Mesendoderm (in vitro differentiated cells): ENCODE measurements at regions not wholly inside any gene's neighbourhood (a gene's known extent, or its start where the extent isn't known, plus 50 kb on each side); places are given as distances from the start of the nearest gene placed in this dataset.

Experiments used
- DNase-seq: peaks from one replicate; pipeline ENCODE4 v3.0.0; 2013
- H2AK5ac ChIP-seq: 2 replicates; pipeline ENCODE4 v1.6.1; 2013; ENCODE audit warnings: low read length, inconsistent platforms
- H2BK120ac ChIP-seq: 2 replicates; pipeline ENCODE4 v1.6.1; 2013; ENCODE audit warnings: low read depth, mild to moderate bottlenecking, low read length, moderate library complexity, mixed read lengths
- H2BK15ac ChIP-seq: replicated peaks from 2 replicates; pipeline ENCODE4 v1.6.1; 2013; ENCODE audit warnings: low read depth, mild to moderate bottlenecking, moderate library complexity
- H2BK5ac ChIP-seq: 2 replicates; pipeline ENCODE4 v1.6.1; 2013; ENCODE audit warnings: low read length, inconsistent platforms
- H3K18ac ChIP-seq: 2 replicates; pipeline ENCODE4 v1.6.1; 2013; ENCODE audit warnings: mild to moderate bottlenecking, low read length, mixed read lengths
- H3K23ac ChIP-seq: one replicate; pipeline ENCODE4 v1.6.1; 2013; ENCODE audit warnings: low read length
- H3K27ac ChIP-seq: 2 replicates; pipeline ENCODE4 v1.5.1; 2013; ENCODE audit warnings: low read depth, mild to moderate bottlenecking, inconsistent platforms, low read length, moderate library complexity
- H3K27me3 ChIP-seq: 2 replicates; pipeline ENCODE4 v1.6.1; 2013; ENCODE audit warnings: low read length, control low read depth, mild to moderate bottlenecking, inconsistent platforms; ENCODE audit not compliant: insufficient read depth, poor library complexity
- H3K36me3 ChIP-seq: 2 replicates; pipeline ENCODE4 v1.6.1; 2013; ENCODE audit warnings: low read length, inconsistent platforms; ENCODE audit not compliant: control insufficient read depth, insufficient read depth
- H3K4ac ChIP-seq: one replicate; pipeline ENCODE4 v1.6.1; 2013; ENCODE audit warnings: low read depth, mild to moderate bottlenecking, low read length, moderate library complexity
- H3K4me1 ChIP-seq: 2 replicates; pipeline ENCODE4 v1.6.1; 2013; ENCODE audit warnings: low read depth, low read length, inconsistent platforms; ENCODE audit not compliant: control insufficient read depth
- H3K4me2 ChIP-seq: 2 replicates; pipeline ENCODE4 v1.6.1; 2013; ENCODE audit warnings: low read length
- H3K4me3 ChIP-seq: 2 replicates; pipeline ENCODE4 v1.5.1; 2013; ENCODE audit warnings: mild to moderate bottlenecking, low read length
- H3K56ac ChIP-seq: one replicate; pipeline ENCODE4 v1.6.1; 2013; ENCODE audit warnings: low read length
- H3K79me1 ChIP-seq: 2 replicates; pipeline ENCODE4 v1.6.1; 2013; ENCODE audit warnings: low read length, inconsistent platforms
- H3K79me2 ChIP-seq: 2 replicates; pipeline ENCODE4 v1.6.1; 2013; ENCODE audit warnings: mild to moderate bottlenecking, low read length; ENCODE audit not compliant: control insufficient read depth, insufficient read depth
- H3K9ac ChIP-seq: 2 replicates; pipeline ENCODE4 v1.6.1; 2013; ENCODE audit warnings: low read length, inconsistent platforms
- H4K5ac ChIP-seq: one replicate; pipeline ENCODE4 v1.6.1; 2013; ENCODE audit warnings: low read length
- H4K8ac ChIP-seq: one replicate; pipeline ENCODE4 v1.6.1; 2013; ENCODE audit warnings: low read depth, mild to moderate bottlenecking, control low read depth, low read length, moderate library complexity
- WGBS: extraction: QIAGEN DNeasy Blood & Tissue Kit; methylation state at CpG from one replicate; pipeline ENCODE4 v1.1.7; 2013; ENCODE audit warnings: low lambda C conversion rate, missing lambda C conversion rate; ENCODE audit not compliant: insufficient coverage; ENCODE audit errors: extremely low coverage; 5-methylcytosine and 5-hydroxymethylcytosine counted together

DNA sequence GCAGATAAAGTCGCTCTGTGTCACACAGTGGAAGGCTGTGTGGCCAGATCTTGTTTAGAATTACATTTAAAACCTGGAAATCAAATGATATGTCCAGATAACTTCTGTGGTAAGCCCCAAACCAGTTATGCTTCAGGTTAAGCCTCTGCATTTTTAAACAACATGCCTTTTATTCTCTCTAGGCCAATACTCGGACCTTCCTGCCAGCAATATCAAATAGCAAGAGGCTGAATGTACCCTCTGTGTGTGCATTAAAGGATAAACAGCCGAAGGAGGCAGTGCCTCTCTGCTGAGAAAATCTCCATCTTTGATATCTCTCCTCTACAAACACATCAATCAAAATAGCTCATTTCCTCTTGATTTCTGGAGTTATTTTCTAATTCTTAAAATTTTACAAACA lies 67.1 kb upstream of the TMEM260 start:
- Histone ChIP-seq H3K56ac (no peak overlapping the region), H3K18ac (no peak overlapping the region), H3K27ac (no peak overlapping the region), H3K79me1 (no peaks in the 10 kb centered on the region), H2BK15ac (no peak overlapping the region), H3K36me3 (no peaks in the 10 kb centered on the region), H3K23ac (no peak overlapping the region), H3K4me3 (no peak overlapping the region), H3K79me2 (no peaks in the 10 kb centered on the region), H3K4ac (no peak overlapping the region), H3K9ac (no peak overlapping the region), H3K4me1 (peaks cover 2% of the 10 kb centered on the region), H2BK5ac (no peak overlapping the region), H4K8ac (no peak overlapping the region), H4K5ac (no peak overlapping the region), H3K27me3 (no peaks in the 10 kb centered on the region), H2AK5ac (no peak overlapping the region), H3K4me2 (no peak overlapping the region), H2BK120ac (no peak overlapping the region)
- no CpG with 5 or more reads among the region's 3 CpGs for WGBS
- no peak for DNase-seq

DNA sequence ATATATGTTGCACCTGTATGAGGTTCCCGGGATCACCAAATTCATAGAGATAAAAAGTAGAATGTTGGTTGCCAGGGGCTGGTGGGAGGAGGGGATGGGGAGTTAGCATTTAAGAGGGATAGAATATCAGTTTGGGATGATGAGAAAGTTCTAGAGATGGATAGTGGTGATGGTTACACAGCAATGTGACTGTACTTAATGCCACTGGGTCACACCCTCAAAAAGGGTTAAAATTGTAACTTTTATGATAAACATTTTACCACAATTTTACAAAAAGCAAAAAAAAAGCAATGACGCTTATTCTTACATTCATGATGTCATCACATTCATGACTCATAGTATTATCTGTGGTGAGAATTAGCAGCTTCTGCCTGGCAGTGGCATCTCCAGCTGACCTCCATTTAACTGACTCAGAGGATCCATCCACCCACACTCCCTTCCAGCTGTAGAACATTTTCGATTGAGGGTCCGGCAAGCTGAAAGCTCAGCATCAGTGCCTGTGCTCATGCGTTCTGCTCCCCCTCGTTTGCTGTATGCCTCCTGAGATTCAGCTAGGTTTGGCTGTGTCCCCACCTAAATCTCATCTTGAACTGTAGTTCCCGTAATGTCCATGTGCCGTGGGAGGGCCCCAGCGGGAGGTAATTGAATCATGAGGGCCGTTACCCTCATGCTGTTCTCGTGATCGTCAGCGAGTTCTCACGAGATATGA lies 64.8 kb upstream of the TMEM260 start:
- H3K27ac ChIP-seq = no peak overlapping the region
- no peak overlapping the region for H3K18ac ChIP-seq
- no peak overlapping the region for H3K4ac ChIP-seq
- H4K8ac ChIP-seq = no peak overlapping the region
- WGBS = no CpG with 5 or more reads among the region's 14 CpGs
- no peak overlapping the region for H3K4me3 ChIP-seq
- peak; percentile 70 for DNase-seq
- H3K79me2 ChIP-seq = no peaks in the 10 kb centered on the region
- H2BK120ac ChIP-seq = no peak overlapping the region
- H3K56ac ChIP-seq = no peak overlapping the region
- H3K9ac ChIP-seq = no peak overlapping the region
- H2BK15ac ChIP-seq = no peak overlapping the region
- H3K36me3 ChIP-seq = no peaks in the 10 kb centered on the region
- no peak overlapping the region for H2AK5ac ChIP-seq
- H3K4me1 ChIP-seq = peaks cover 2% of the 10 kb centered on the region
- H3K27me3 ChIP-seq = no peaks in the 10 kb centered on the region
- H4K5ac ChIP-seq = no peak overlapping the region
- no peak overlapping the region for H2BK5ac ChIP-seq
- H3K23ac ChIP-seq = no peak overlapping the region
- no peaks in the 10 kb centered on the region for H3K79me1 ChIP-seq
- no peak overlapping the region for H3K4me2 ChIP-seq

DNA sequence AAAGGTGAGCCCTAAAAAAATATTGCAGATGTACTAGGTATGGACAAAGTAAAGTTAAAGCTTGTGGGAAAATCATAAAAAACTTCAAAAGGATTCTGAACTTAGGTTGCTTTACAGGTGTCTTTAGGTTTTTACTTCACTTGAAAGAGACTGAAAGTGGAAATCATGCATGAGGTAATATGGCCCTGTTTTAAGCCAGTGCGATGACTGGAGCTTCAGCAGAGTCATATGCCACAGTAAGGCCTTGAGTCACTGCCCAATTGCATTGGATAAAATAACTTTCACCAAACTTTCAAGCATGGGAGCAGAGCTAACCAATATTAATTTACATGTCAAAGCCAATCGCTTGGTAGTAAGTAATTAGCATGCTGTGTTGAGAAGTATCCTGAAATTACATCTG lies 63.9 kb upstream of the TMEM260 start:
- Histone ChIP-seq H4K8ac (no peak overlapping the region), H3K4me3 (no peak overlapping the region), H3K4me1 (peaks cover 2% of the 10 kb centered on the region), H3K79me1 (no peaks in the 10 kb centered on the region), H3K4me2 (no peak overlapping the region), H2AK5ac (no peak overlapping the region), H3K4ac (no peak overlapping the region), H3K56ac (no peak overlapping the region), H3K27me3 (no peaks in the 10 kb centered on the region), H3K79me2 (no peaks in the 10 kb centered on the region), H3K18ac (no peak overlapping the region), H3K36me3 (no peaks in the 10 kb centered on the region), H3K9ac (no peak overlapping the region), H4K5ac (no peak overlapping the region), H2BK15ac (no peak overlapping the region), H2BK5ac (no peak overlapping the region), H3K27ac (no peak overlapping the region), H3K23ac (no peak overlapping the region), H2BK120ac (no peak overlapping the region)
- DNase-seq = no peak
- WGBS = no CpG with 5 or more reads among the region's 2 CpGs

DNA sequence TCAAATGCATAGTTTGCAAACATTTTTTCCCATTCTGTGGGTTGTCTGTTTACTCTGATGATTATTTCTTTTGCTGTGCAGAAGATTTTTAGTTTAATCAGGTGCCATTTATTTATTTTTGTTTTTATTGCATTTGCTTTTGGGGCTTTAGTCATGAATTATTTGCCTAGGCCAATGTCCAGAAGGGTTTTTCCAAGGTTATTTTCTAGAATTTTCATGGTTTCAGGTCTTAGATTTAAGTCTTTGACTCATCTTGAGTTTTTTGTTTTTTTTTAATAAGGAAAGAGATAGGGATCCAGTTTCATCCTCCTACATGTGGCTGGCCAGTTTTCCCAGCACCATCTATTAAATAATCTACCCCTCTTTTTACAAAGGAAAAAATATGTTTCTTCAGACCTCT lies 57.2 kb upstream of the TMEM260 start:
- no peak overlapping the region for H4K8ac ChIP-seq
- H3K27me3 ChIP-seq = no peaks in the 10 kb centered on the region
- no peak overlapping the region for H3K27ac ChIP-seq
- no peak overlapping the region for H2AK5ac ChIP-seq
- no peak overlapping the region for H3K56ac ChIP-seq
- H3K4me3 ChIP-seq = no peak overlapping the region
- no peak overlapping the region for H2BK5ac ChIP-seq
- no peaks in the 10 kb centered on the region for H3K79me1 ChIP-seq
- H3K23ac ChIP-seq = no peak overlapping the region
- H3K4me2 ChIP-seq = no peak overlapping the region
- no peak overlapping the region for H3K4ac ChIP-seq
- H3K9ac ChIP-seq = no peak overlapping the region
- H2BK120ac ChIP-seq = no peak overlapping the region
- no peaks in the 10 kb centered on the region for H3K36me3 ChIP-seq
- no peak overlapping the region for H4K5ac ChIP-seq
- peaks cover 5% of the 10 kb centered on the region for H3K4me1 ChIP-seq
- no peaks in the 10 kb centered on the region for H3K79me2 ChIP-seq
- H3K18ac ChIP-seq = no peak overlapping the region
- no peak for DNase-seq
- no peak overlapping the region for H2BK15ac ChIP-seq

DNA sequence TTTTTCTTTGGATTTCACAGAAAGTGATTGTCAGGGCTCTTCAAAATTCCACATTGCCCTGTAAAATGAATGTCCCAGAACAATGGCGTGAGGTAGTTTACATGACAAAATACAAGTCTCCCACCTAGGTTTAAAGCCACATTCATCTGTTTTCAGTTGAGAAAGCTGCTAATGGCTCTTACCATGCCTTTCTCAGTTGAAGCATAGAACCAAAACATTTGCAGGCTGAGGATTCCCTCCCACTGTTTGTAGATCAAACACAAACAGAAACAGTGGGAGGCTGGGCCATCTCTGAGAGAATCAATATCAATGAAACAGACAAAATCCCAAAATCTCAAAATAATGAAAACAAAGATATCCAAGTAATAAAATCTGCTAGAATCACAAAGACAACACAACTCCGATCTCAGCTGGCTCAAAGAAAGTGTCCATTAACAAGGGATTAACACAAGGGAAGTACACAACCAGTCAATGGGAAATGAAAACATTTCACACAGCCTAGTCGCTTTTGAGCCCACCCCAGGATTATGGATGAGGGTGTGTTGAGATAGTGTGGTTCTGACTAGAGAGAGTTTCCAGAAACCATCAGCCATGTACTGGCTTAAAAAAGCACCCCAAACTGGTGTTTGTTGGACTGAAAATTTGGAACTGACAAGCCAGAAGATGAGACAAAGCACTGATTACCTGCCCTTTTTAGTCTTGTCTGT lies 54.5 kb upstream of the TMEM260 start:
- Histone ChIP-seq H4K5ac (no peak overlapping the region), H3K79me2 (no peaks in the 10 kb centered on the region), H3K4me3 (no peak overlapping the region), H3K27me3 (no peaks in the 10 kb centered on the region), H3K27ac (peak overlapping the region; percentile 10), H3K4ac (no peak overlapping the region), H2BK5ac (no peak overlapping the region), H2AK5ac (no peak overlapping the region), H3K4me2 (no peak overlapping the region), H2BK120ac (no peak overlapping the region), H3K79me1 (no peaks in the 10 kb centered on the region), H3K23ac (no peak overlapping the region), H2BK15ac (peak overlapping the region; percentile 45), H3K4me1 (peaks cover 5% of the 10 kb centered on the region), H3K9ac (no peak overlapping the region), H4K8ac (peak overlapping the region; percentile 88), H3K18ac (peak overlapping the region; percentile 68), H3K56ac (no peak overlapping the region), H3K36me3 (no peaks in the 10 kb centered on the region)
- DNase-seq = peak; percentile 73
- no CpG with 5 or more reads among the region's 3 CpGs for WGBS

GRCh38 chr14:56528927-56529326 lies 50.7 kb upstream of the TMEM260 start:
- no peak overlapping the region for H4K8ac ChIP-seq
- no peak overlapping the region for H4K5ac ChIP-seq
- no peaks in the 10 kb centered on the region for H3K36me3 ChIP-seq
- no peak overlapping the region for H3K56ac ChIP-seq
- H3K4ac ChIP-seq = no peak overlapping the region
- H2BK120ac ChIP-seq = no peak overlapping the region
- H3K79me2 ChIP-seq = no peaks in the 10 kb centered on the region
- no peak for DNase-seq
- no peaks in the 10 kb centered on the region for H3K27me3 ChIP-seq
- no peak overlapping the region for H3K23ac ChIP-seq
- H3K18ac ChIP-seq = no peak overlapping the region
- no peak overlapping the region for H3K4me3 ChIP-seq
- WGBS = no CpG with 5 or more reads among the region's 4 CpGs
- H3K4me1 ChIP-seq = peaks cover 5% of the 10 kb centered on the region
- H2AK5ac ChIP-seq = no peak overlapping the region
- H3K27ac ChIP-seq = no peak overlapping the region
- no peak overlapping the region for H3K9ac ChIP-seq
- no peak overlapping the region for H2BK15ac ChIP-seq
- H3K79me1 ChIP-seq = no peaks in the 10 kb centered on the region
- H2BK5ac ChIP-seq = no peak overlapping the region
- H3K4me2 ChIP-seq = no peak overlapping the region
